A549 (cell line): ENCODE measurements at regions not wholly inside any gene's neighbourhood (a gene's known extent, or its start where the extent isn't known, plus 50 kb on each side); places are given as distances from the start of the nearest gene placed in this dataset.

Experiments used
- ATAC-seq, 2 experiments: fragments of 200-7000 bp in 1 of 2; fragments of >200 bp in 1 of 2; cut with Nextera tagmentation in 1 of 2; cut with Tn5 transposase in 1 of 2; 3 replicates each; pipeline versions ENCODE4 v1.8.0 to v1.9.1; 2018 to 2020; ENCODE audit warnings: mild to moderate bottlenecking in 1 of 2, moderate library complexity in 1 of 2
- CTCF ChIA-PET: fragments of 300-600 bp; sonication (Branson Sonifier 250); formaldehyde crosslinking; extraction: SDS; loops from one replicate; lab custom pipeline; 2021; ENCODE audit warnings: antibody characterized with exemption, inconsistent platforms; lab: Yijun Ruan, JAX
- POLR2A ChIA-PET: fragments of 350-600 bp; formaldehyde crosslinking; extraction: SDS; loops from one replicate; lab custom pipeline; 2021; ENCODE audit warnings: antibody characterized with exemption, inconsistent platforms; lab: Yijun Ruan, JAX
- DNase-seq, 2 experiments: peaks; one replicate each; pipeline versions ENCODE4 v3.0.0 to v3.0.0-alpha.2; 2011 to 2016; ENCODE audit warnings: low read depth in 1 of 2, low spot score in 1 of 2
- FAIRE-seq: peaks from 2 replicates; lab custom pipeline; 2011; peaks lifted over from hg19 to GRCh38; lab: Jason Lieb, UNC
- H3K27ac ChIP-seq, 2 experiments: fragments of >200 bp; sonication (Bioruptor Twin); formaldehyde crosslinking; 3 replicates each; pipeline ENCODE4 v1.5.1; 2016 to 2017
- H3K4me1 ChIP-seq: fragments of >200 bp; sonication (Bioruptor Twin); formaldehyde crosslinking; 3 replicates; pipeline ENCODE4 v1.6.1; 2016
- H3K4me2 ChIP-seq: fragments of >200 bp; sonication (Bioruptor Twin); formaldehyde crosslinking; 3 replicates; pipeline ENCODE4 v1.6.1; 2016
- H3K4me3 ChIP-seq: fragments of >200 bp; sonication (Bioruptor Twin); formaldehyde crosslinking; 3 replicates; pipeline ENCODE4 v1.5.1; 2016
- H3K9me3 ChIP-seq: fragments of >200 bp; sonication (Bioruptor Twin); formaldehyde crosslinking; 3 replicates; pipeline ENCODE4 v1.6.1; 2016
- CBX8 ChIP-seq: fragments of 200-600 bp; sonication (generic); IDR thresholded peaks from 2 replicates; pipeline ENCODE4 v1.6.1; 2016
- CEBPB ChIP-seq, 2 experiments: fragments of >200 bp in 1 of 2; sonication (Bioruptor Twin) in 1 of 2; formaldehyde crosslinking in 1 of 2; IDR thresholded peaks; 2 replicates each; pipeline ENCODE4 v1.6.1; 2012 to 2016
- CHD4 ChIP-seq: fragments of 200-600 bp; sonication (generic); IDR thresholded peaks from 2 replicates; pipeline ENCODE4 v1.6.1; 2016; ENCODE audit warnings: antibody characterized with exemption, mild to moderate bottlenecking, borderline replicate concordance
- CTCF ChIP-seq: fragments of >200 bp; sonication (Bioruptor Twin); formaldehyde crosslinking; IDR thresholded peaks from 3 replicates; pipeline ENCODE4 v1.5.1; 2016
- ELK1 ChIP-seq: fragments of 150-350 bp; IDR thresholded peaks from 2 replicates; pipeline ENCODE4 v1.6.1; 2014; ENCODE audit warnings: low read depth, mild to moderate bottlenecking, low read length
- EP300 ChIP-seq, 2 experiments: fragments of >200 bp; sonication (Bioruptor Twin); formaldehyde crosslinking; IDR thresholded peaks; 2 replicates in 1 of 2; 3 replicates in 1 of 2; pipeline ENCODE4 v1.6.1; 2016 to 2017
- ESRRA ChIP-seq: fragments of 150-350 bp; IDR thresholded peaks from 2 replicates; pipeline ENCODE4 v1.6.1; 2014; ENCODE audit warnings: mild to moderate bottlenecking, low read length, borderline replicate concordance
- FOSL2 ChIP-seq, 2 experiments: fragments of 450-650 bp in 1 of 2; fragments of >200 bp in 1 of 2; sonication (Bioruptor Twin) in 1 of 2; formaldehyde crosslinking; IDR thresholded peaks; 2 replicates each; pipeline versions ENCODE4 v1.5.0 to v1.6.1; 2016 to 2020; ENCODE audit warnings: mild to moderate bottlenecking in 1 of 2, moderate library complexity in 1 of 2
- HEYL ChIP-seq: fragments of 250-450 bp; sonication (Bioruptor Pico); IDR thresholded peaks from 2 replicates; pipeline ENCODE4 v1.8.0; 2021; ENCODE audit warnings: mild to moderate bottlenecking, moderate library complexity
- HMGXB4 ChIP-seq: fragments of 250-450 bp; sonication (Bioruptor Pico); IDR thresholded peaks from 2 replicates; pipeline ENCODE4 v1.5.0; 2021; ENCODE audit warnings: mild to moderate bottlenecking, moderate library complexity, borderline replicate concordance
- KDM5A ChIP-seq: fragments of 200-600 bp; sonication (generic); IDR thresholded peaks from 2 replicates; pipeline ENCODE4 v1.6.1; 2016; ENCODE audit warnings: antibody characterized with exemption, mild to moderate bottlenecking
- MAX ChIP-seq: IDR thresholded peaks from 2 replicates; pipeline ENCODE4 v1.6.1; 2012
- MAZ ChIP-seq: fragments of 150-350 bp; IDR thresholded peaks from 2 replicates; pipeline ENCODE4 v1.6.1; 2014; ENCODE audit warnings: antibody characterized with exemption, low read depth, low read length, borderline replicate concordance
- NR3C1 ChIP-seq: fragments of >200 bp; sonication (Bioruptor Twin); formaldehyde crosslinking; IDR thresholded peaks from 3 replicates; pipeline ENCODE4 v1.6.1; 2017
- PBX3 ChIP-seq: IDR thresholded peaks from 2 replicates; pipeline ENCODE4 v1.6.1; 2012
- POLR2AphosphoS2 ChIP-seq: conservative IDR thresholded peaks from 2 replicates; pipeline ENCODE4 v1.6.1; 2012; ENCODE audit warnings: low read length, improper control_type of control experiment, inconsistent platforms
- RFX5 ChIP-seq: fragments of 450-650 bp; IDR thresholded peaks from 2 replicates; pipeline ENCODE4 v1.7.1; 2014; ENCODE audit warnings: antibody characterized with exemption, mild to moderate bottlenecking, moderate library complexity
- SREBF2 ChIP-seq: fragments of 450-650 bp; IDR thresholded peaks from 2 replicates; pipeline ENCODE4 v1.6.1; 2014; ENCODE audit warnings: mild to moderate bottlenecking, moderate library complexity
- TFCP2L1 ChIP-seq: fragments of 250-450 bp; sonication (Bioruptor Pico); IDR thresholded peaks from 2 replicates; pipeline ENCODE4 v1.5.0; 2021; ENCODE audit warnings: mild to moderate bottlenecking
- ZNF302 ChIP-seq: fragments of 250-450 bp; sonication (Bioruptor Pico); IDR thresholded peaks from 2 replicates; pipeline ENCODE4 v1.9.0; 2021; ENCODE audit warnings: inconsistent platforms, mild to moderate bottlenecking, moderate library complexity
- WGBS: methylation state at CpG from one replicate; pipeline ENCODE4 v1.1.6; 2017; ENCODE audit errors: missing lambda C conversion rate; 5-methylcytosine and 5-hydroxymethylcytosine counted together

- WGBS = 10% methylated on average over 2 of the region's 2 CpGs
- ChIA-PET POLR2A (no interaction called here), CTCF (no interaction called here)
- no peaks in the 10 kb centered on the region for H3K9me3 ChIP-seq
- H3K4me3 ChIP-seq = no peak overlapping the region
- FAIRE-seq (no peak), DNase-seq (no peak), ATAC-seq (no peak)
- no peak overlapping the region for H3K27ac ChIP-seq
- no peaks in the 10 kb centered on the region for H3K4me1 ChIP-seq
- H3K4me2 ChIP-seq = no peak overlapping the region
- no peak for TF ChIP-seq FOSL2 (IDR thresholded peaks at IDR 0.05)
- no peak for TF ChIP-seq FOSL2 (CRISPR knock-in tag; IDR thresholded peaks at IDR 0.05)
- TF ChIP-seq CTCF = no peak
Measured at GRCh38 chr6:125679651-125680050, 69.8 kb upstream of the HEY2 start.

GRCh38 chr6:125682939-125683338 is 66.5 kb upstream of the HEY2 start:
- ChIA-PET CTCF (no interaction called here), POLR2A (no interaction called here)
- FAIRE-seq = no peak
- Histone ChIP-seq H3K4me1 (no peaks in the 10 kb centered on the region), H3K4me2 (no peak overlapping the region), H3K9me3 (no peaks in the 10 kb centered on the region), H3K4me3 (no peak overlapping the region), H3K27ac (no peak overlapping the region)
- TF ChIP-seq TFCP2L1 (CRISPR knock-in tag) = no peak
- TF ChIP-seq RFX5 = no peak
- no peak for TF ChIP-seq CHD4
- TF ChIP-seq HEYL = no peak
- no peak for TF ChIP-seq ZNF302 (CRISPR knock-in tag)
- no peak for TF ChIP-seq CTCF
- no peak for TF ChIP-seq EP300 (IDR thresholded peaks at IDR 0.05)
- TF ChIP-seq MAX = no peak
- no peak for TF ChIP-seq CEBPB (IDR thresholded peaks at IDR 0.05)
- no peak for ATAC-seq
- DNase-seq = no peak

GRCh38 chr6:125688138-125688537 is 61.3 kb upstream of the HEY2 start:
- ChIA-PET POLR2A (no interaction called here), CTCF (interaction anchor here (0.6 kb wide), 1 partner anchor 9 kb away, joined by 3 read pairs; no protein-coding TSS in a partner anchor)
- Histone ChIP-seq H3K4me2 (no peak overlapping the region), H3K27ac (no peak overlapping the region), H3K4me1 (no peaks in the 10 kb centered on the region), H3K4me3 (no peak overlapping the region), H3K9me3 (no peaks in the 10 kb centered on the region)
- DNase-seq (no peak), FAIRE-seq (no peak), ATAC-seq (no peak)
- WGBS = 5% methylated on average over 1 of the region's 1 CpG
- TF ChIP-seq NR3C1 (no peak), SREBF2 (no peak)

GRCh38 chr6:125693480-125693879 is 56.0 kb upstream of the HEY2 start:
- H3K4me3 ChIP-seq = no peak overlapping the region
- no peak overlapping the region for H3K4me2 ChIP-seq
- no peak for ATAC-seq
- FAIRE-seq = no peak
- H3K27ac ChIP-seq = no peak overlapping the region
- TF ChIP-seq CEBPB (IDR thresholded peaks at IDR 0.05) (no peak), POLR2AphosphoS2 (no peak), HMGXB4 (CRISPR knock-in tag) (no peak), PBX3 (no peak), CBX8 (no peak), TFCP2L1 (CRISPR knock-in tag) (no peak), MAZ (no peak), KDM5A (no peak), MAX (no peak), ELK1 (no peak), ESRRA (no peak)
- CTCF ChIA-PET = no interaction called here
- DNase-seq = no peak
- H3K9me3 ChIP-seq = no peaks in the 10 kb centered on the region
- no peaks in the 10 kb centered on the region for H3K4me1 ChIP-seq
- POLR2A ChIA-PET = no interaction called here
- WGBS = 0% methylated on average over 1 of the region's 1 CpG
